Keratinocyte (primary cell): ENCODE measurements at regions not wholly inside any gene's neighbourhood (a gene's known extent, or its start where the extent isn't known, plus 50 kb on each side); places are given as distances from the start of the nearest gene placed in this dataset.
"Not testable (repeated sequence)": the region's sequence is repeated elsewhere in the genome, so short reads cannot be mapped to it uniquely, and the experiment has no call there.

Experiments
- DNase-seq: peaks from one replicate; pipeline ENCODE4 v3.0.0-alpha.2; 2011; ENCODE audit warnings: low read depth, missing footprints, low spot score
- FAIRE-seq: peaks from 2 replicates; lab custom pipeline; 2011; peaks lifted over from hg19 to GRCh38; lab: Jason Lieb, UNC
- H2AFZ ChIP-seq: 2 replicates; pipeline ENCODE4 v1.6.0; 2012; ENCODE audit warnings: low read length, control low read depth, inconsistent platforms; ENCODE audit not compliant: control insufficient read depth
- H3K27ac ChIP-seq: 2 replicates; pipeline ENCODE4 v1.5.1; 2011; ENCODE audit warnings: low read length; ENCODE audit not compliant: control insufficient read depth, insufficient read depth
- H3K27me3 ChIP-seq: 3 replicates; pipeline ENCODE4 v1.6.0; 2011; ENCODE audit warnings: low read length; ENCODE audit not compliant: control insufficient read depth, insufficient read depth; ENCODE audit errors: extremely low read depth
- H3K36me3 ChIP-seq, 2 experiments: 2 replicates in 1 of 2; 3 replicates in 1 of 2; pipeline ENCODE4 v1.5.1; 2011; ENCODE audit warnings: low read length in 2 of 2, mild to moderate bottlenecking in 1 of 2; ENCODE audit not compliant: control insufficient read depth in 2 of 2, insufficient read depth in 2 of 2; ENCODE audit errors: extremely low read depth in 1 of 2
- H3K4me1 ChIP-seq: 3 replicates; pipeline ENCODE4 v1.5.1; 2011; ENCODE audit warnings: low read length; ENCODE audit not compliant: control insufficient read depth, insufficient read depth; ENCODE audit errors: extremely low read depth
- H3K4me2 ChIP-seq: 3 replicates; pipeline ENCODE4 v1.6.0; 2011; ENCODE audit warnings: low read depth, low read length; ENCODE audit not compliant: control insufficient read depth, insufficient read depth; ENCODE audit errors: extremely low read depth
- H3K4me3 ChIP-seq, 3 experiments: fragments of 200-600 bp in 1 of 3; sonication (generic) in 1 of 3; 2 replicates in 2 of 3; 3 replicates in 1 of 3; pipeline ENCODE4 v1.5.1; 2011 to 2016; ENCODE audit warnings: low read length in 3 of 3, mild to moderate bottlenecking in 3 of 3, control low read depth in 2 of 3, inconsistent platforms in 1 of 3, low read depth in 1 of 3, mixed read lengths in 1 of 3, mixed run types in 1 of 3, moderate library complexity in 1 of 3; ENCODE audit not compliant: control insufficient read depth in 2 of 3, insufficient read depth in 2 of 3; ENCODE audit errors: extremely low read depth in 1 of 3
- H3K79me2 ChIP-seq: 2 replicates; pipeline ENCODE4 v1.6.0; 2012; ENCODE audit warnings: low read length; ENCODE audit not compliant: control insufficient read depth, insufficient read depth
- H3K9ac ChIP-seq: 3 replicates; pipeline ENCODE4 v1.6.0; 2011; ENCODE audit warnings: low read length; ENCODE audit not compliant: control insufficient read depth, insufficient read depth; ENCODE audit errors: extremely low read depth
- H3K9me1 ChIP-seq: 3 replicates; pipeline ENCODE4 v1.6.0; 2011; ENCODE audit warnings: low read length; ENCODE audit not compliant: control insufficient read depth, insufficient read depth; ENCODE audit errors: extremely low read depth
- H3K9me3 ChIP-seq: 2 replicates; pipeline ENCODE4 v1.5.1; 2012; ENCODE audit warnings: low read depth, low read length; ENCODE audit not compliant: control insufficient read depth
- H4K20me1 ChIP-seq: 3 replicates; pipeline ENCODE4 v1.6.0; 2011; ENCODE audit warnings: low read length; ENCODE audit not compliant: control insufficient read depth, insufficient read depth; ENCODE audit errors: extremely low read depth
- EZH2 ChIP-seq: IDR thresholded peaks from one replicate; pipeline ENCODE4 v1.6.1; 2012; ENCODE audit warnings: inconsistent platforms, mild to moderate bottlenecking, low read length, moderate library complexity
- dilution Hi-C: fragments of 300-500 bp; cut with MboI; formaldehyde crosslinking; loops from one replicate; pipeline ENCODE4 v1.7.0; 2020; ENCODE audit warnings: low sequenced_read_pairs; ENCODE audit not compliant: extremely low pct_ligation_motif_present
- TF ChIP-seq, protein P1 (sequence below), 3 experiments: IDR thresholded peaks in 1 of 3; conservative IDR thresholded peaks in 1 of 3; optimal IDR thresholded peaks in 1 of 3; 2 replicates in 2 of 3; 3 replicates in 1 of 3; pipeline versions ENCODE3 to v1.5.1; 2011; ENCODE audit warnings: low read length in 3 of 3, mild to moderate bottlenecking in 3 of 3, moderate library complexity in 2 of 3, control low read depth in 1 of 3, inconsistent platforms in 1 of 3; ENCODE audit not compliant: insufficient read depth in 2 of 3; ENCODE audit errors: extremely low read depth in 1 of 3

DNA sequence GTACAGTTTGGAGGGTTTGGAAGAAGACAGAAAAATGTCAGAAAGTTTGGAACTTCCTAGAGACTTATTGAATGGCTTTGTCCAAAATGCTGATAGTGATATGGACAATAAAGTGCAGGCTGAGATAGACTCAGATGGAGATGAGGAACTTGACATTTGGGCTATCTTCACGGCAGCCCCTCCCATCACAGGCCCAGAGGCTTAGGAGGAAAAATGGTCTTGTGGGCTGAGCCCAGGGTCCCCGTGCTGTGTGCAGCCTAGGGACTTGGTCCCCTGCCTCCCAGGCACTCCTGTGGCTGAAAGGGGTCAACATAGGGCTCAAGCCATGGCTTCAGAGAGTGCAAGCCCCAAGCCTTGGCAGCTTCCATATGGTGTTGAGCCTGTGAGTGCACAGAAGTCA is 79.0 kb downstream of the CMAS start:
- no peak for TF ChIP-seq EZH2
- TF ChIP-seq, protein P1, sequence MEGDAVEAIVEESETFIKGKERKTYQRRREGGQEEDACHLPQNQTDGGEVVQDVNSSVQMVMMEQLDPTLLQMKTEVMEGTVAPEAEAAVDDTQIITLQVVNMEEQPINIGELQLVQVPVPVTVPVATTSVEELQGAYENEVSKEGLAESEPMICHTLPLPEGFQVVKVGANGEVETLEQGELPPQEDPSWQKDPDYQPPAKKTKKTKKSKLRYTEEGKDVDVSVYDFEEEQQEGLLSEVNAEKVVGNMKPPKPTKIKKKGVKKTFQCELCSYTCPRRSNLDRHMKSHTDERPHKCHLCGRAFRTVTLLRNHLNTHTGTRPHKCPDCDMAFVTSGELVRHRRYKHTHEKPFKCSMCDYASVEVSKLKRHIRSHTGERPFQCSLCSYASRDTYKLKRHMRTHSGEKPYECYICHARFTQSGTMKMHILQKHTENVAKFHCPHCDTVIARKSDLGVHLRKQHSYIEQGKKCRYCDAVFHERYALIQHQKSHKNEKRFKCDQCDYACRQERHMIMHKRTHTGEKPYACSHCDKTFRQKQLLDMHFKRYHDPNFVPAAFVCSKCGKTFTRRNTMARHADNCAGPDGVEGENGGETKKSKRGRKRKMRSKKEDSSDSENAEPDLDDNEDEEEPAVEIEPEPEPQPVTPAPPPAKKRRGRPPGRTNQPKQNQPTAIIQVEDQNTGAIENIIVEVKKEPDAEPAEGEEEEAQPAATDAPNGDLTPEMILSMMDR (optimal IDR thresholded peaks at IDR 0.05 in 1 of 3, IDR thresholded peaks at IDR 0.05 in 1 of 3, conservative IDR thresholded peaks at IDR 0.05 in 1 of 3; ENCODE audit: extremely low read depth in 1 of 3, insufficient read depth in 2 of 3, low read length in 3 of 3), result no peak
- Histone ChIP-seq H3K4me3 (no peak overlapping the region), H3K36me3 (no peaks in the 10 kb centered on the region), H3K27ac (no peak overlapping the region), H3K4me2 (no peak overlapping the region), H3K4me1 (peaks cover under 1% of the 10 kb centered on the region), H2AFZ (no peak overlapping the region), H3K9ac (no peak overlapping the region), H3K27me3 (no peaks in the 10 kb centered on the region), H3K9me1 (no peaks in the 10 kb centered on the region), H3K9me3 (peaks cover 4% of the 10 kb centered on the region), H4K20me1 (no peaks in the 10 kb centered on the region), H3K79me2 (no peaks in the 10 kb centered on the region)
- dilution Hi-C loops, result no loop called here
- DNase-seq, result no peak
- no peak for FAIRE-seq

DNA sequence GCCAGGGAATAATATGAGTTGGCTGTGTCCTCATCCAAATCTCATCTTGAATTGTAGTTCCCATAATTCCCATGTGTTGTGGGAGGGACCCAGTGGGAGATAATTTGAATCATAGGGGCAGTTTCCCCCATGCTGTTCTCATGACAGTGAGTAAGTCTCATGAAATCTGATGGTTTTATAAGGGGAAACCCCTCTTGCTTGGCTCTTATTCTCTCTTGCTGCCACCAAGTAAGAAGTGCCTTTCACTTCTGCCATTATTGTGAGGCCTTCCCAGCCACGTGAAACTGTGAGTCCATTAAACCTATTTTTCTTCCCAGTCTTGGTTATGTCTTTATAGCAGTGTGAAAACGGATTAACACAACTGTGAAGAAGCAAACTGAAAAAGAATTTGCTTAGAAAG is 80.1 kb downstream of the CMAS start:
- H3K9ac ChIP-seq, DNase-seq, FAIRE-seq, dilution Hi-C loops, H3K79me2 ChIP-seq, H3K27ac ChIP-seq, H3K9me3 ChIP-seq, H3K27me3 ChIP-seq, H3K4me1 ChIP-seq, H3K36me3 ChIP-seq, H2AFZ ChIP-seq, H4K20me1 ChIP-seq, H3K4me2 ChIP-seq, H3K4me3 ChIP-seq, H3K9me1 ChIP-seq: not testable (repeated sequence)

DNA sequence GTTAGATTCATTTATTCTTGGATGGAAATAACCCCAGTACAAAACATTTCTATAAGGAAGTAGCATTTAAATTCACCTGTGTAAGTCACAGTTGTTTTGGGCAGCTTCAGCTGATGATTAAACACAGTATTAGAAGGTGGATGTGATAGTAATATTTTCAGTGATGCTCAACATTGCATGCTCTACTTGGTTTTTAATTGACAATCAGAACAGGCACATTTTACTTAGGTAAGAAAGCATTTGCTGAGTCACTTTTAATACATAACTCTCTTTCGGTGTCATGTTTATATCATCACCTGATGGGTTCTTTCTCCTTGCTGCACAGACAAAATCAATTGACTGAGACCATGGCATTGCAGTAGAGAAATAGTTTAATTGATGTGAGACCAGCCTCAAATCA is 80.7 kb downstream of the CMAS start:
- peaks cover 15% of the 10 kb centered on the region for H3K4me1 ChIP-seq
- TF ChIP-seq EZH2, result no peak
- TF ChIP-seq, protein P1 (optimal IDR thresholded peaks at IDR 0.05 in 1 of 3, IDR thresholded peaks at IDR 0.05 in 1 of 3, conservative IDR thresholded peaks at IDR 0.05 in 1 of 3; ENCODE audit: extremely low read depth in 1 of 3, insufficient read depth in 2 of 3, low read length in 3 of 3), result no peak
- no peaks in the 10 kb centered on the region for H3K36me3 ChIP-seq
- peaks cover 4% of the 10 kb centered on the region for H3K9me3 ChIP-seq
- no peaks in the 10 kb centered on the region for H3K27me3 ChIP-seq
- FAIRE-seq (no peak), DNase-seq (no peak)
- H3K9ac ChIP-seq, result no peak overlapping the region
- no peak overlapping the region for H3K4me3 ChIP-seq
- no peak overlapping the region for H2AFZ ChIP-seq
- H3K4me2 ChIP-seq, result no peak overlapping the region
- H3K79me2 ChIP-seq, result no peaks in the 10 kb centered on the region
- no peaks in the 10 kb centered on the region for H3K9me1 ChIP-seq
- H3K27ac ChIP-seq, result no peak overlapping the region
- no peaks in the 10 kb centered on the region for H4K20me1 ChIP-seq
- dilution Hi-C loops, result no loop called here
